Upper lobe of right lung (tissue), 1 donor: ENCODE measurements at regions not wholly inside any gene's neighbourhood (a gene's known extent, or its start where the extent isn't known, plus 50 kb on each side); places are given as distances from the start of the nearest gene placed in this dataset.

Source experiments
- ATAC-seq: fragments of 200-7000 bp; cut with Tn5 transposase; one replicate; pipeline ENCODE4 v1.9.1; 2020; ENCODE audit warnings: mild to moderate bottlenecking, moderate library complexity
- DNase-seq: peaks from one replicate; pipeline ENCODE4 v3.0.0-alpha.2; 2020
- H3K27ac ChIP-seq: fragments of 200-600 bp; one replicate; pipeline ENCODE4 v1.8.0; 2022
- H3K27me3 ChIP-seq: fragments of 200-600 bp; one replicate; pipeline ENCODE4 v1.8.0; 2022; ENCODE audit warnings: mild to moderate bottlenecking
- H3K36me3 ChIP-seq: fragments of 200-600 bp; one replicate; pipeline ENCODE4 v1.8.0; 2022
- H3K4me1 ChIP-seq: fragments of 200-600 bp; one replicate; pipeline ENCODE4 v1.8.0; 2022
- H3K4me3 ChIP-seq: fragments of 200-600 bp; one replicate; pipeline ENCODE4 v1.8.0; 2022; ENCODE audit warnings: mild to moderate bottlenecking
- H3K9me3 ChIP-seq: fragments of 200-600 bp; one replicate; pipeline ENCODE4 v1.8.0; 2022
- CTCF ChIP-seq: fragments of 200-600 bp; IDR thresholded peaks from one replicate; pipeline ENCODE4 v1.8.0; 2022; ENCODE audit warnings: antibody characterized with exemption
- intact Hi-C: fragments of 100-400 bp; cut with DNase I; formaldehyde crosslinking; loops from one replicate; pipeline ENCODE4 v1.11.0; 2022
- donor health status: DM: no; HTN: yes; CAD: no; lungs with severe emphysema.

GRCh38 chr15:60120100-60120499 lies 116.0 kb downstream of the FOXB1 start:
- intact Hi-C loops = no loop called here
- ATAC-seq (no peak), DNase-seq (no peak)
- no peak overlapping the region for H3K27ac ChIP-seq
- H3K4me3 ChIP-seq = no peak overlapping the region
- peaks cover 11% of the 10 kb centered on the region for H3K27me3 ChIP-seq
- no peaks in the 10 kb centered on the region for H3K4me1 ChIP-seq
- no peak for TF ChIP-seq CTCF
- no peaks in the 10 kb centered on the region for H3K36me3 ChIP-seq
- H3K9me3 ChIP-seq = no peaks in the 10 kb centered on the region

DNA sequence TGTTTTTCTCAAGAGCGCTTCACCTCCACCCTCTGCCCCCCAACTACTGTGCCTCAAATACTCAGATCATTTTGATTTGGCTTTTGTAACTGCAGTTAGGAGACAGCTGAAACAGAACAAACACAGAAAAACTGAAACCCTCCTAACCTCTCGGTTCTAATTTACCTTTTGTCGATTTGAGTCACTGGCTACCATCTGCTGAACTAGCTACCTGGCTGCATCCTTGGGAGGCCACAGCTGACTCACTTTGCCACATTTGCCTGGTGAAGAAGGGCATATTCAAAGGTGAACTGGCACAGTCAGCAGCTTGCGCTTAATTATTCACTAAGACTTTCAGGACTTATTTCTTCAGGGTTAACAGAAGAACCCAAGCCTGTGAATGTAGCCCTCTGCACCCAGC lies 117.7 kb downstream of the FOXB1 start:
- Histone ChIP-seq H3K27ac (no peak overlapping the region), H3K4me1 (no peaks in the 10 kb centered on the region), H3K36me3 (no peaks in the 10 kb centered on the region), H3K27me3 (peaks cover 11% of the 10 kb centered on the region), H3K4me3 (no peak overlapping the region), H3K9me3 (no peaks in the 10 kb centered on the region)
- no peak for ATAC-seq
- DNase-seq = no peak
- TF ChIP-seq CTCF = no peak
- intact Hi-C loops = no loop called here

DNA sequence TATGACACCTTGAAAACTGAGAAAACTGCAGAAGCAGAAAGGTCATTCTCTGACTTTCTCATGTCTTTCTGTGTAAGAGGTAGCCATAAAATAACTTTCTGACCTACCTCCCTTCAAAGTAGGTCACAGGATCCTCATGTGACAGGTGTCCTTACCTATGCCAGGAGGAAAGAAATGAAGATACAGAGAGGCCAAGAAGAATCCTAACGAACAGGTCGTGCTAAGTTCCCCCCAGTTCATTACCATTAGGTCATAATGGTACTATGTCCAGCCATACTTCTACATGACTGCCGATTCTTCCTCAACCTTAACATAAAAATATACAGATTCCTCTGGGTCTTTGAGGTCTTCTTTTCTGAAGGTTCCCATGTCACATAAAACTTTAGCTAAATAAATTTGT lies 118.6 kb downstream of the FOXB1 start:
- Histone ChIP-seq H3K27ac (no peak overlapping the region), H3K4me3 (no peak overlapping the region), H3K27me3 (peaks cover 7% of the 10 kb centered on the region), H3K9me3 (no peaks in the 10 kb centered on the region), H3K36me3 (no peaks in the 10 kb centered on the region), H3K4me1 (peaks cover 3% of the 10 kb centered on the region)
- intact Hi-C loops = no loop called here
- TF ChIP-seq CTCF = no peak
- no peak for DNase-seq
- ATAC-seq = no peak

- H3K4me1 ChIP-seq = peaks cover 3% of the 10 kb centered on the region
- no peaks in the 10 kb centered on the region for H3K9me3 ChIP-seq
- no peak for TF ChIP-seq CTCF
- intact Hi-C loops = no loop called here
- no peaks in the 10 kb centered on the region for H3K27me3 ChIP-seq
- ATAC-seq (no peak), DNase-seq (no peak)
- no peaks in the 10 kb centered on the region for H3K36me3 ChIP-seq
- no peak overlapping the region for H3K27ac ChIP-seq
- no peak overlapping the region for H3K4me3 ChIP-seq
Measured at GRCh38 chr15:60124460-60125070, 120.5 kb downstream of the FOXB1 start.

GRCh38 chr15:60125334-60125733 lies 121.2 kb downstream of the FOXB1 start:
- H3K4me3 ChIP-seq = no peak overlapping the region

More at GRCh38 chr15:60125334-60125733, 121.2 kb downstream of the FOXB1 start:
- no peaks in the 10 kb centered on the region for H3K27me3 ChIP-seq
- no peak for ATAC-seq
- no peak for DNase-seq
- no peaks in the 10 kb centered on the region for H3K9me3 ChIP-seq
- H3K36me3 ChIP-seq = no peaks in the 10 kb centered on the region
- intact Hi-C loops = no loop called here
- H3K27ac ChIP-seq = no peak overlapping the region
- TF ChIP-seq CTCF = no peak
- peaks cover 3% of the 10 kb centered on the region for H3K4me1 ChIP-seq
